Fibroblast of the aortic adventitia (primary cell): ENCODE measurements at regions not wholly inside any gene's neighbourhood (a gene's known extent, or its start where the extent isn't known, plus 50 kb on each side); places are given as distances from the start of the nearest gene placed in this dataset.

Experiments
- DNase-seq: peaks from one replicate; pipeline ENCODE4 v3.0.0-alpha.2; 2010; ENCODE audit warnings: low read depth
- H3K4me3 ChIP-seq: 2 replicates; pipeline ENCODE4 v1.5.1; 2011; ENCODE audit warnings: low read depth, mild to moderate bottlenecking, control low read depth, low read length, moderate library complexity
- CTCF ChIP-seq: IDR thresholded peaks from 2 replicates; pipeline ENCODE4 v1.5.1; 2011; ENCODE audit warnings: mild to moderate bottlenecking, low read length, control low read depth, inconsistent platforms; ENCODE audit not compliant: insufficient read depth

GRCh38 chr17:72387969-72388368, 267.1 kb downstream of the SOX9 start:
- no peak for DNase-seq
- no peak for TF ChIP-seq CTCF
- H3K4me3 ChIP-seq: no peak overlapping the region

GRCh38 chr17:72388765-72389473, 268.1 kb downstream of the SOX9 start:
- TF ChIP-seq CTCF: peak; percentile 19
- H3K4me3 ChIP-seq: no peak overlapping the region
- DNase-seq: no peak

DNA sequence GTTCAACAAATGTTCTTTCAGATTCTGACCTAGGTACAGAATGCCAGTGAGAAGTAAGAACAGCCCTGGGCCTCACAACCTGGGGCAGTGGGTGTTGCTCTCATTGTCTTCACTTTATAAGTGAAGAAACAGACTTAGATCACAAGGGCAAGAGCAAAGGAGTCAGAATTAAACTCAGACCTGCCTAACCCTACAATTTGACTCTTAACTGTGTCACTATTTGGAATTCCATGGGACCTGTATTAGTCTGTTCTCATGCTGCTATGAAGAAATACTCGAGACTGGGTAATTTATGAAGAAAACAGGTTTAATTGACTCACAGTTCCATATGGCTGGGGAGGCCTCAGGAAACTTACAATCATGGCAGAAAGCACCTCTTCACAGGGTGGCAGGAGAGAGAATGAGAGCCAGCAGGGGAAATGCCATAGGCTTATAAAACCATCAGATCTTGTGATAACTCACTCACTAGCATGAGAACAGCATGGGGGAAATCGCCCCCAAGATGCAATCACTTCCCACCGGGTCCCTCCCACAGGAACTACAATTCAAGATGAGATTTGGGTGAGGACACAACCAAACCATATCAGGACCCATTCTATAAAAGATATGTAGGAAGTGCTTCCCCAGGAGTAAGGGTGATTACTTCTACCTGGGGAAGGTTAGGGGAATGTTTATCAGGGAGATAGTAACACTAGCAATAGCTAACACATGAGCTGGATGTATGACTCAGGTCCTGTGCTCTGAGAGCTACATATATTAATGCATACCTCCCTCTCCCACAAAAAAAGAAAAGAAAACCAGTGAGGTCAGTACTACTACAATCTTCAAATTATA, 270.1 kb downstream of the SOX9 start:
- TF ChIP-seq CTCF: no peak
- no peak overlapping the region for H3K4me3 ChIP-seq
- no peak for DNase-seq

DNA sequence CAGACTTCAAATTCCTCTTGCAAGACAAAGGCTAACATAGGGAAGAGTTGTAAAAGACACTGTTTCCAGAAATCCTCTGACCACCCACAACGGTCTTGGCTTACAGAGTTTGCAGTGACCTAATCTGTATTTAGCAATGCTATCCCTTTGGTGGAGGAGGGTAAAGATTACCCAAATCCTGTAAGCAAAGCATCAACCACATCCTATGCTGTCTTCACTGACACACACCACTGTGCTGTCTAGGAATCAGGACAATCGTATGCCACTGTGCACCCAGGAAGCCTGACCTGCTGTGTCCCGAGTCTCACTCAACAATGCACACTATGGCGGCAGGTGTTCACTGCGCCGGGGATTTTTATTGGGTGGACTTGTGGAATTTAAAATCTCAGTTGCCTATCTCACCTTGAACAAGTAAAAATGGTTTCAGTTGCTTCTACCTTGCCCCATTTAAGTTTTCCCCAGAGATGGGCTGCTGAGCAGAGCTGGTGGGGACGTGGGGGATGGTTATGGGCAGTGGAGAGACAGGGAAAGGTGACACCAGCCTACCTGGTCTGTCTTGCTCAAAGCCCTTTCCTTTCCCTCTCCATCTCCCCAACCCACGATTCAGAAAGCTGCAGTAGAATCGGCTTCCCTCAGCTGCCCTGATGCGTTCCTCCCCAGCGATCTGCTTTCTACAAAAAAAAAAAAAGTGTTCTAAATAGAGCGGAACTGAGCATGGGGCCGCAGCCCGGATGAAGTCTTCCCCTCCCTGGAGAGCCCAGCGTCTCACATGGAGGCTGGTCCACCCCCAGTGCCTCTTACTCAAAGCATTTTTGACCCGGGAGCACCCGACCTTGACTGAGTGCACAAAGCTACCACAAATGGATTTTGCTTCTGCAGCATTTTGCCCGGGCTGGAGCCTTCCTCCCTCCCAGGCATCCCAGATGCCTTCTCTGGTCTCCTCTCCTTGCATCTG, 271.5 kb downstream of the SOX9 start:
- DNase-seq: peak; percentile 71
- no peak for TF ChIP-seq CTCF
- no peak overlapping the region for H3K4me3 ChIP-seq

DNA sequence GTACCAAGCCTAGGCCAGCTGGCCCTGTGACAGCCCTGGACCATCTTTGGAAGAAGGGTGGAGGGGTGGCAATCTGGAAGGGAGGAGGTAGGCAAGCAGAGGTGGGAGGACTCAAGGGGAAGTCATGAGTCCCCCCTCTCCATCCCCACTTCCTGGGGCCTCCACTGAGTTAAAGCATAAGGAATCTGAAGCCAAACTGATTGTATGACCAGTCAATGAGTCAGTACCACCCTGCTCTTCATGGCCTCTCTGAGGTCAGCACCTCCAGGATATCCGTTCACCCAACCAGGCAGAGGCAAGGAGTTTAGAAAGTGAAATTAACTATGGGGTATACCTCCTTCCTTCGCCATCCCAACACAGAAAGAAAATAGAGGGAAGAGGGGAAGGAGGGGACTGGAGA, 272.7 kb downstream of the SOX9 start:
- H3K4me3 ChIP-seq: no peak overlapping the region
- TF ChIP-seq CTCF: no peak
- DNase-seq: peak; percentile 62

DNA sequence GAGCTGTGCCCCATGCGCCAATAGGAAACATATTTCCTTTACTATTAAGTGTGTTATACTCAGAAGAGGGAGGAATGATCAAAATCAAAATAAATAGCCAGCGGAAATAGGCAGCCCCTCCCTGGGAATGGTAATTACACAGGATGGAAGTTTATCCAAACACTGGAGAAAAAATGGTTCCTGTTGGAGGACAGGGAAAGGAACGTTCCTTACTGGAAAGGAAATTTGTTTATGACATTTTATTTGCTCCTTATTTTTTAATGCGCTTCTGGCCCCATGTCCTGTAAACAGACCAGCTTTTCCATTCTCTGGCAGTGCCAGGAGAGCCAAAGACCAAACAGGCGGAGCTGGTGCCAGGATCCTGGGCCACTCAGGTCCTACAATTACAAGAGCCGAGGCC, 273.7 kb downstream of the SOX9 start:
- no peak for TF ChIP-seq CTCF
- DNase-seq: no peak
- no peak overlapping the region for H3K4me3 ChIP-seq
